ENCODE measurements at regions not wholly inside any gene's neighbourhood (a gene's known extent, or its start where the extent isn't known, plus 50 kb on each side); places are given as distances from the start of the nearest gene placed in this dataset.
"Not testable (repeated sequence)": the region's sequence is repeated elsewhere in the genome, so short reads cannot be mapped to it uniquely, and the experiment has no call there.

DNA sequence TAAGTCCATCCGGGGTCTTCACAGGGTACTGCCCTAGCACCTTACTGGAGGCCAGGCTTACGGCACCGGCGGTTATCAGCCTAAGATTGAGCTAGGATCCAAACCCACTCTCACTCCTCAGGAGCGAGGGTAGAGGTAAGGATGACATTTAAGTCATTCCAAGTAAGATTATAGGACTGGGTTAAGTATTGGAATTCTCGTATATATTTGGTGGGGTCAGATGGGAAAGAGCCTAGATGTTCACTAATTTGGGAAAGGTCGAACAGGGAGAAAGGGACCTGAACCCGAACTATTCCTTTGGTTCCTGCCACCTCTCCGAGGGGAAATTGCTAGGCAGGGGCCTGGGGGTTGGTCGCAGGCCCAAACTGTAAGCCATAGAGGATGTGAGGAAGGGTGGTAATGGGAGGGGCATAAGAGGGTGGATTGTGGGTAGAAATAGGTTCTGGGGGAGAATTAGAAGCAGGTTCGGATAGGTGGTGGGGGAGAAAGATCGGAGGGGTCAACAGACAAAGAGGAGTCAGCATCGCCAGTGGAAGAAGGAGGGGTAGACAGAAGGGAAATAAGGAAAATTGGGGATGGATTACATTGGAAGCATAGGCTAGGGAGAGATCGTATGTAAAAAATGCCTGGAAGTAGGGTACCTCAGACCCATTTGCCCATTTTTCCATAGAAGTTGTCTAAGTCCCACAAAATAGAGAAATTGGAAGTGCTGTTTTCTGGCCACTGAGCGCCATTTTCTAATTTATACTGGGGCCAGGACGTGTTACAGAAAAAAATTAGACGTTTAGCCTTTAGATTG is 747.1 kb upstream of the ADGRB3 start:
- no peak for DNase-seq

DNA sequence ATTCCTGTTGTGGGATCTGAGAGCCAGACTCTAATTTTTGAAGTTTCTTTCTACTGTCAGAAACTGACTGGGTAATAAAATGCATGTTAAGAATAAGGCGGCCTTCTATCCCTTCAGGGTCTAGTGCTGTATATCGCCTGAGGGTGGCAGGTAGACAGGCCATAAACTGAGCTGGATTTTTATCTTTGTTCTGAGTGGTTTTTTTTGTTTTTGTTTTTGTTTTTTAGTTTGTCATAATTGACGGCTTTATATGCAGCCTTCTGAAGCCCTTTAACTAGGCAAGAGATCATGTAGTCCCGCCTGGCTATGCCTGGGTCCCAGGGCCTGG is 747.7 kb upstream of the ADGRB3 start:
- DNase-seq = no peak

DNA sequence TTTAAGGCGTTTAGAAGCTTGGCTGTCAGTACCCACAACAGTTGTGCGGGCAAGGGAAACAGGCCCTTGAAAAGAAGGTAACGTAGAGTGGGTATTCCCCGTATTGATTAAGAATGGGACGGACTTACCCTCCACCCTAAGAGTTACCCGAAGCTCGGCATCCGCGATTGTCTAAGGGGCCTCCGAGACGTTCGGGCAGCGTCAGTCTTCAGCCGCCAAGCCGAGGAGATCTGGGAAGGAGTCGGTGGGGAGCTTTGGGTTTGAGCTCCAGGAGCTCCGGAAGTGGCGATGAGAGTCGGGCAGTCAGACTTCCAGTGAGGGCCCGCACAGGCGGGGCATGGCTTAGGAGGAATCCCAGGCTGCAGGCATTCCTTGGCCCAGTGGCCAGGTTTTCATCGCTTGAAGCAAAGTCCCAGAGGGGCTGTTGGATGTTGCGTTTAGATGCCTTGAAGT is 748.2 kb upstream of the ADGRB3 start:
- DNase-seq = no peak

DNA sequence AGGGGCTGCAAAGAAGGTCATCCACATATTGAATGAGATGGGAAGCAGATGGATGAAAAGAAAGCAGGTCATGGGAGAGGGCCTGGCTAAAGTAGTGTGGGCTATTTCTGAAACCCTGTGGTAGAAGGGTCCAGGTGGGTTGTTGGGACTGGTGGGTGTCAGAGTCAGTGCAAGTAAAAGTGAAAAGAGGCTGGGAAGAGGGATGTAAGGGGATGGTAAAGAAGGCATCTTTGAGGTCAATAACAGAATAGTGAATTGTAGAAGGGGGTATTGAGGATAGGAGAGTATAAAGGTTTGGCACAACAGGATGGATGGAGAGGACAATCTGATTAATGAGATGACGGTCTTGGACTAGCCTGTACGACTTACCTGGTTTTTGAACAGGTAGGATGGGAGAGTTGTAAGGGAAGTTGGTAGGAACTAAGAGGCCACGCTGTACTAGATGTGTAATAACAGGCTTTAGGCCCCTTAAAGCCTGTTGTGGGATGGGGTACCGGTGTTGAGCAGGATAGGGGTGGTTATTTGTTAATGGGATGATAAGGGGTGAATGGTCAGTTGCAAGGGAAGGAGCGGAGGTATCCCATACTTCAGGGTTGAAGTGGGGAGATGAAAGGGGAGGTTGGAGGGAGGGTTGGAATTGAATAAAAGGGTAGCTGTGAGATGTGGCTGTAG is 748.9 kb upstream of the ADGRB3 start:
- DNase-seq = no peak

DNA sequence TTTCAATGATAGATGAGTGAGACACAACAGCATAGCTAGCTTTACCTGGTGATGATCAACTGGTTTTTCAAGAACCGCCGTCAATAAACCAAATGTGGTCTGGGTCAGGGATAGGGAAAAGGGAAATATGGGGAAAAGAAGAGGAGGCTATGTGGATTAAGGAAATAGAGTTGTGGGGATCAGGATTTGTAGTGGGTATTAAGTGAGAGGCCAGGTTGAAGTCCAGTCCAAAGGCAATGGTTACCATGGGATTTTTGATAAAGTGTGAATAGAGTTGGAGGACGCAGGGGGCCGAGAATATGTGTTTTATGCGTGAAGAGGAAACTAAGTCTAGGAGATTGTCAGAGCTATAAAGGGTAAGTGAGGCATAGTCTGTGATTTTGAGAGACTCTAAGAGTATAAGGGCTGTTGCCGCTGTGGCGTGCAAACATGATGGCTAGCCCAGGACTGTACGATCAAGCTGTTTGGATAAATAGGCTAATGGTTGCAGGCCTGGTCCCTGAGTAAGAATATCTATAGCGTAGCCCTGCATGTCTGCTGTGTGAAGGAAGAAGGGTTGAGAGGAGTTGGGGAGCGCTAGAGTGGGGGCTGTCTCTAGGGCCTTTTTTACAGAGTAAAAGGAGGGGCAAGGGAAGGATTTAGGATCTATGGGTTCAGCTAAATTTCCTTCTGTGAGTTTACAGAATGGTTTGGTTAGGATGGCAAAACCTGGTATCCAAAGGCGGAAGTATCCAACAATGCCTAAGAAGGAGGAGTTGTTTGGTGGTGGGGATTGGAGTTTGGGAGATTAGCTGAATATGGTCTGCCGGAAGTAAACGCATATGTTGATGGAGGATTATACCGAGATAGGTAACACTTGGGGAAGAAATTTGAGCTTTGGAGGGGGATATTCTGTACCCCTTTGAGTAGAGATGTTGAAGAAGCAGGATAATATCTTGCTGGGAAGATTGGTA is 749.7 kb upstream of the ADGRB3 start:
- DNase-seq = no peak

DNA sequence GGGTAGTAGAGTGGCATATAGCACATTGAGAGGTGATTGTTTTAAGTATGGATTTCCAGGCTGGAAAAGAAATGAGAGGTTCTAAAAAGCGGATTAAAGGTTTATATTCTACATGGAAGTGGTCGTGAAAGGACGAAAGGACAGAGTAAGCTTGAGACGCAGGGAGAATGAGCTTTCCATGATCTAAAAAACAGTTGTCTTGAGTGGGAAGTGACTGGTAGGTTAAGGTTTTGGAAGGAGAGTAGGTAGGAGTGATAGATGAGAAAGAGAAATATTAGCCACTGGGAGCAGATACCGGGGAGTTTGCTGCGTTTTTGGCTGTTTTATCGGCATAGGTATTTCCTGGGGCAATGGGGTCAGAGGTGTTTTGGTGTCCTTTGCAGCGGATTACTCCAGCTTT is 750.6 kb upstream of the ADGRB3 start:
- no peak for DNase-seq

DNA sequence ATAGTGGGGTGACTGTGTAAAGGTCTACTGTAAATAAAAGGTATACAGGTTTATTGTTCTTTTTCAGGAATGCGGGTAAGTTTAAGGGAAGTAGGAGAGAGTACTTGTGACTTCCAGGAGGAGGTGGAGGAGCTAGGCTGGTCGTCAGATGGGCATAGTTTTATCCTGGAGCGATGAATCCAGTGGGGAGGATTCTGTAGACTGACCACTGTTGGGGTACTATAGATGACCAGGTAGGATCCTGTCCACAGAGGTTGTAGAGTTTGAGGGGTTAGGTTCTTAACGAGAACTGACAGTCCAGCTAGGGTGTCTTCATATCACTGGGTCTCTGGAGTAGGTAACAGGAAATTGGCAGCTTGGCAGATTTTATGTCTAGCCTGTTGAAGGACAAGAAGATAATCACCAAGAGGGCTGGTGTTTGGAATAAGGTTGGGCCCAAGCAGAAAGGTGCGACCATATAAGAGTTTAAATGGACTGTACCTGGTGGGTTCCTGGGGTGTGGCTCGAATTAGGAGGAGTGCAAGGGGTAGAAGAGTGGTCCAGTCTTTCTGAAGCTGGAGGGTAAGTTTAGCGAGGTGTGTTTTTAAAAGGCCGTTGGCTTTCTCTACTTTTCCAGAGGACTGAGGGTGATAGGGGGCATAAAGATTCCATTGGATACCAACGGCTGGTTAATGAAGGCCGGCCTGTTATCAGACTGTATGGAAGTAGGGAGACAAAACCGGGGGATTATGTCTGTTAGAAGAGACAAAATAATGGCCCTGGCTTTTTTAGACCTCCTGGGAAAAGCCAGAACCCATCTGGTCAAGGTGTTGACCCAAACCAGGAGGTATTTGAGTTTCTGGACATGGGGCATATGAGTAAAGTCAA is 751.3 kb upstream of the ADGRB3 start:
- no peak for DNase-seq

DNA sequence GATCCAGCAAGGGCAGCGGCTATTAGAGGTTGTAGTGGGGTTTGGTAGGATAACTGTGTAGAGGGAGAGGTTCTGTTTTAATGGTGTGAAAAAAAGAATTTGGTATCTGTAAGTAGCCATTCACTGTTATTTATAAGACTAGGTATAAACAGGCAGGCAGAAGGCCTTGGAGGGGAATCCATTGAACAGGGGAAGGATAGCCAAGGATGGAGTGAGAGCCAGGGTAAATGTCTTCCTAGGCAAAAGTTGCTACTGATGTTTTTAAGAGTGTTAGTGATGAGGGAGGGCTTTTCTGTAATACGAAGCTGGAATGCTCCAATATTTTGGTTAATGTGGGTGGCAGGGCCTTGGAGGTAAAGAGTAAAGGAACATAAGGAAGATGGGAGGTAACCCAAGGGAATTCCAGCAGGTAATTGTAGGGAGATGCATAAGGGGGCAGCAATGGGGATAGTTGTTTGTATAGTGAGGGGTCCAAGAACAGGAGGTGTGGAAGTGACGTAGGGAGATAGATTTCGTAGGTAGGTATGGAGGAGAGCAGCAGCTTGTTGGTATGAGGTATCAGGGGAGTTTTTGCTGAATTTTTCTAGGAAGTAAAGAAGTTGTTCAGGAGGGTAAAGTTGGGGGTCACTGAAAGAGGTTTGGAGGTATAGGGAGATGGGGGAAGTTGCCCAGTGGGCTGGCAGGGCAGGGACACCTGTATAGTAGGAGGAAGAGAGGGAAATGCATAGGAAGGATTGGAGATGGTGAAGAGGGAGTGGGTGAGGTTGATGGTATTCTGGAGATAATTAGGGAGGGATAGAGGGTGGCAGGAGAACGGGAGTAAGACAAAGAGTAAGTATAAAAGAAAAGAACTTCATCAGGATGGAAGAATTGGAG is 752.4 kb upstream of the ADGRB3 start:
- no peak for DNase-seq

DNA sequence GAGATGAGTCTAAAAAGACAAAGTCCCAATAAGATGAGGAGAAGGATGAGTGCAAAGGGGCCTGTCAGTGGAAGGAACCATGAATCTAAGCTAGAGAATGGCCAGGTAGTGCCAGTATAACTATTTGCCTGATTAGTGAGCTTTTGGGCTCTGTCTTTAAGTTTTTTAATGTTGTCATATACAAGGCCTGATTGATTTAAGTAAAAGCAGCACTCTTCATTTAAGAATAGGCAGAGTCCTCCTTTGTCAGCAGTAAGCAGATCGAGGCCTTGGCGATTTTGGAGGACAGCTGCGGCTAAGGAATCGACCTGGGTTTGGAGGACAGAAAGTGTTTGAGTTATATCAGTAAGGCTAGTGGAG is 753.4 kb upstream of the ADGRB3 start:
- DNase-seq = no peak

DNA sequence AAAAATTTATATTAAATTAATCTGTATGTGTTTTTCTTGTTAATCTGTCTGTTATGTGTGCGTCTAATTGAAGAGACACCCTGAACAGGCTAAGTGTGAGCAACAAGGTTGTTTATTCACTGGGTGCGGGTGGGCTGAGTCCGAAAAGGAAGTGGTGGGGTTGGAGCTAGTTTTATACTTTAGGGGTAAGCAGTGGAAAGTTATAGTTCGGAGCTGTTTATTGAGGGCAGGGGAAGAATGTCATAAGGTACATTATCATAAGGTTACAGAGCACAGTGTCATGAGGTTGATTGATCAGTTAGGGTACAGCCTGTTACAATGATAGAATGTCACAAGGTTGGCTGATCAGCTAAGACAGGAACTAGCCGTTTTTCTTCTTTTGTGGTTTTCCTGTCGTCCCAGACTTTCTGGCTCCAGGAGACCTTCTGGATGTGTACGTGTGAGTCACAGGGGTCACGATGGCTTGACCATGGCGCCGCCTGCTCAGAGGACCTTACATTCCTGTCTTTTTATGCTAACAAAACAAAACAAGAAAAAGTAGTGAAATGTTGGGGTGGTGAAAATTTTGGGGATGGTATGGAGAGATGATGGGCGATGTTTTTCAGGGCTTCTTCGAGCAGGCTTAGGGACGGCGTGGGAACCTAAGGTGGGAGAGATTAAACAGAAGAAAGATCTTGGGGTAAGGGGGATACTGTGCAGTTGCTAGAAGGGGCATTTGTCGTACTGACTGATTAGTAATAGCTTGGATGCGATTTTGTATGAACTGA is 754.0 kb upstream of the ADGRB3 start:
- DNase-seq = no peak

DNA sequence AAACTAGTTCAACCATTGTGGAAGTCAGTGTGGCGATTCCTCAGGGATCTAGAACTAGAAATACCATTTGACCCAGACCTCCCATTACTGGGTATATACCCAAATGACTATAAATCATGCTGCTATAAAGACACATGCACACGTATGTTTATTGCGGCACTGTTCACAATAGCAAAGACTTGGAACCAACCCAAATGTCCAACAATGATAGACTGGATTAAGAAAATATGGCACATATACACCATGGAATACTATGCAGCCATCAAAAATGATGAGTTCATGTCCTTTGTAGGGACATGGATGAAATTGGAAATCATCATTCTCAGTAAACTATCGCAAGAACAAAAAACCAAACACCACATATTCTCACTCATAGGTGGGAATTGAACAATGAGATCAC is 754.7 kb upstream of the ADGRB3 start:
- not testable (repeated sequence) for DNase-seq

DNA sequence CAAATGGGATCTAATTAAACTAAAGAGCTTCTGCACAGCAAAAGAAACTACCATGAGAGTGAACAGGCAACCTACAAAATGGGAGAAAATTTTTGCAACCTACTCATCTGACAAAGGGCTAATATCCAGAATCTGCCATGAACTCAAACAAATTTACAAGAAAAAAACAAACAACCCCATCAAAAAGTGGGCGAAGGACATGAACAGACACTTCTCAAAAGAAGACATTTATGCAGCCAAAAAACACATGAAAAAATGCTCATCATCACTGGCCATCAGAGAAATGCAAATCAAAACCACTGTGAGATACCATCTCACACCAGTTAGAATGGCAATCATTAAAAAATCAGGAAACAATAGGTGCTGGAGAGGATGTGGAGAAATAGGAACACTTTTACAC is 755.2 kb upstream of the ADGRB3 start:
- not testable (repeated sequence) for DNase-seq

DNA sequence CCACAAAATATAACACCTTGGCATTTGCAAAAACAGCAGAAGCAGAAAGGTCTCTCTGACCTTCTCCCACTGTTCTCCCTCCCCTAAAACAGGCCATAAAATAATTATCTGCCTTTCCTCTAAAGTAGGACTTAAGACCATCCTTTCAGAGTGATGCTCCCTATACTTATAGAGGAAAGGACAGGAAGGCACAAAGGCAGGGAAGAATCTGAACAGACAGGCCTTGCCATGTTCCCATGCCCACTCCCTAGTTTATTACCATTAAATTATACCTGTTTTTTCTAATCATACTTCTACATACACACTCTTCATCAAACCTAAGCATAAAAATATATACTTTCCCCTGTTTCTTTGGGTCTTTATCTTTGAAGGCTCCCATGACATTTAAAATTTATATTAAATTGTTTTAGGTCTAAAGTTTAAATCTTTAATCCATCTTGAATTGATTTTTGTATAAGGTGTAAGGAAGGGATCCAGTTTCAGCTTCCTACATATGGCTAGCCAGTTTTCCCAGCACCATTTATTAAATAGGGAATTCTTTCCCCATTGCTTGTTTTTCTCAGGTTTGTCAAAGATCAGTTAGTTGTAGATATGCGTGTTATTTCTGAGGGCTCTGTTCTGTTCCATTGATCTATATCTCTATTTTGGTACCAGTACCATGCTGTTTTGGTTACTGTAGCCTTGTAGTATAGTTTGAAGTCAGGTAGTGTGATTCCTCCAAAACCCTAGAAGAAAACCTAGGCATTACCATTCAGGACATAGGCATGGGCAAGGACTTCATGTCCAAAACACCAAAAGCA is 755.8 kb upstream of the ADGRB3 start:
- not testable (repeated sequence) for DNase-seq

DNA sequence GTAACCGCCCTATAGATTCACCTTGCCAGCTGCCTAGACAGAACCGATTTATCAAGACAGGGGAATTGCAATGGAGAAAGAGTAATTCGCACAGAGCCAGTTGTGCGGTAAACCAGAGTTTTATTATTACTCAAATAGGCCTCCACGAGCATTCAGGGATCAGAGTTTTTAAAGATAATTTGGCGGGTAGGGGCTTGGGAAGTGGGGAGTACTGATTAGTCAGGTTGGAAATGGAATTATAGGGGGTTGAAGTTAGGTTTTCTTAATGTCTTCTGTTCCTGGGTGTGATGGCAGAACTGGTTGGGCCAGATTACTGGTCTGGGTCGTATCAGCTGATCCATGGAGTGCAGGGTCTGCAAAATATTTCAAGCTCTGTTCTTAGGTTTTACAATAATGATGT is 756.9 kb upstream of the ADGRB3 start:
- DNase-seq = not testable (repeated sequence)

DNA sequence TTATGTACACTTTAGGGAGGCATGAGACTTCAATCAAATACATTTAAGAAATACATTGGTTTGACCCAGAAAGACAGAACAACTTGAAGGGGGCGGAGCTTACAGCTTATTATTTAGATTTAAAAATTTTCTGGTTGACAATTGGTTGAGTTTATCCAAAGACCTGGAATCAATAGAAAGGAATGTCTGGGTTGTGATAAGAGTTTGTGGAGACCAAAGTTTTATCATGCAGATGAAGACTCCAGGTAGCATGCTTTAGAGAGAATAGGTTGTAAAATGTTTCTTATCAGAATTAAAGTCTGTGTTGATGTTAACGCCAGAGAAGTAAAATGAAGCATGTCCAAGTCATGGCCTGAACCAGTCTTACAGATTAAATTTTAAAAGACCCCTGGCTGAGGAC is 757.8 kb upstream of the ADGRB3 start:
- no peak for DNase-seq

DNA sequence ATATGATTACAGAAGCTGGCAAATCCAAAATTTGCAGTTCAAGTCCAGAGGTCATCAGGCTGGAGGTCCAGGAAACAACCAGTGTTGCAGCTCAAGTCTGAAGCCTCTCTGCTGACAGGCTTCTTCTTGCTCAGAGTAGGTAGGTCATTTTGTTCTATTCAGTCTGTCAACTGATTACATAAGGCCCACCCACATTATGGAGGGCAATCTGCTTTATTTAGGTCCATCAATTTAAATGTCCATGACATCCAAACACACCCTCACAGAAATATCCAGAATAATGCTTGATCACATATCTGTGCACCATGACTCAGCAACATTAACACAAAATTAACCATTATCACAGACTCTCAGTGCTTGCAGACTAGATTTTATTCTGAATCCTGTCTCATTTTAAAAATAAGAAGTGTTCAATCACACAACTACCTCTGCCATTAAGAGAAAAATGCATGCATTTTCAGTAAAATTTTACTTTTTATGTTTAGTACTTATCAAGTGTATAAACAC is 759.2 kb upstream of the ADGRB3 start:
- DNase-seq = no peak

DNA sequence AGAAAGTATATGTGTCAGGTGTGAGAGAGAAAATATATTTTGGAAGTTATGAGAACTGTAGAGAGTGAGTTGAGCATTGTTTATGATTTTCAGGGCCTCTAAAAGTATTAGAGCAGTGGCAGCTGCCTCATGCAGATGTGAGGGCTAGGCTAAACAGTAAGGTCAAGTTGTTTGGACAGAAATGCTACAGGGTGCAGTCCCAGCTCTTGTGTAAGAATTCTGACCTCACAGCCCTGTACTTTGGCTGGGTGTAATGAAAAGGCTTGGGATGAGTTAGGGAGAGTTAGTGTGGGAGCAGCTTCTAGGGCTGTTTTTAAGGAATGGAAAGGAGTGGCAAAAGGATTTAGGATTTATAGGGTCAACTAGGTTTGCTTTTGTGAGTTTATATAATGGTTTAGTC is 764.8 kb upstream of the ADGRB3 start:
- no peak for DNase-seq

DNA sequence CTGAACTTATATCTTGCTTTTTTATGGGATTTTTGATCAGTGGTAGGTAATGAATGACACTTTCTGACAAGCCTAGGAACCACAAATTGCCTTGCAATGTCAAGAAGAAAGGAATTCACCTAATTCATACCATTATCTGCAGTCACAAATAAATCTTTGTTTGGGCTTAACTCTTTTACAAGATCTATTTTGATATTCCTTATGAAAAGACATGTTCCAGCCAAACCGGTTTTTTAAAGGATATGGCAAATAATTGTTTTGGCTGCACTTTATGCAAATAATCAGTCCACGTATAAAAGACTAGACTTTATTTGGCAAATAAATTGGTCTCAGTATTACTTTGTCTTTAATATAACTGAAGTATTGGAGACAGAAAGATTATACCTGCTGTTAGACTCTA is 771.7 kb upstream of the ADGRB3 start:
- DNase-seq = no peak

DNA sequence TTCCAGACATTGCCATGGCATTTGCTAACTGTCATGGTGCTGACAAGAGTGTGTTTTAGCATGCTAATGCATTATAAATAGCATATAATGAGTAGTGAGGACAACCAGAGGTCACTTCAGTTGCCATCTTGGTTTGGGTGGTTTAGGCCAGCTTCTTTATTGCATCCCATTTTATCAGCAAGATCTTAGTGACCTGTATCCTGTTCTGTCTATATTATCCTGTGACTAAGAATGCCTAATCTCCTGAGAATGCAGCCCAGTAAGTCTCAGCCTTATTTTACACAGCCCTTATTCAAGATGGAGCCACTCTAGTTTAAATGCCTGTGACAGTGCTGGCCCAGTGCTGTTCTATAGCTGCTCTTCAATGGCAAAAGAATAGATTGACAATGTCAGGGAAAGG is 781.0 kb upstream of the ADGRB3 start:
- no peak for DNase-seq

DNA sequence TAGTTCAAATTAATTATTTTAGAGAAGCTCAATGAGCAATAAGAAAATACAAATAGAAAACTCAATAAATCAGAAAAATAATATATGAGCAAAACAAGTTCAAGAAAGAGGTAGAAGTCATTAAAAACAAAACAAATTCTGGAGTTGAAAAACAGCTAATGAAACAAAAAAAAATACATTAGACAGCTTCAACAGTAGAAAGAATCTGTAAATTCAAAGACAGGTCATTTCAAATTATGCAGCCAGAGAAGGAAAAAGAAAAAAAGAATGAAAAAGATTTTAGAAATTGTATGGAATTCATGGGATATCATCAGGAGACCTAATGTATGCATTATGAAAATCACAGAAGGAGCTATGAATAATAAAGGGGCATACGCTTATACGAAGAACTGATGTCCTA is 795.3 kb upstream of the ADGRB3 start:
- DNase-seq = no peak
